ENCODE measurements at regions not wholly inside any gene's neighbourhood (a gene's known extent, or its start where the extent isn't known, plus 50 kb on each side); places are given as distances from the start of the nearest gene placed in this dataset.

DNA sequence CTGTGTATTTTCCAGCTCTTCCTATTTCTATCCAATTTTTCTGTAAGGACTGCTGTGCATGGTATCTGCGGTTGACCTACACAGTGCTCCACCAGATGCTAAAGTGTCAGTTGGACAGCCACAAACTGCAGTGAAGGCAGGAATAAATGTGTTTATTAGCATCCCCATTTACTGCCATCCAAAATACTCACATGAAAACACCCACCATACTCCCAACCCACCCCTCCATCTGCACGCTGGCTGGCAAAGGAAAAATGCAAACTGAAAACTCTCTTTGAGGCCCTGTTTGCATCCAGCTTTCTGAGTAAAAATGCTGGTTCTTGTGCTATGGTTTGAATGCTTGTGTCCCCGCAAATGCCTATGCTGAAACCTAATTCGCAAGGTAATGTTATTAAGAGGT lies 515.5 kb downstream of the ZNF385D start:
- BruUV-seq (replicated peaks), result no TSS peak
- no peak overlapping the region for H3K4me3 ChIP-seq (ENCODE audit: low read depth in 2 of 2, low read length in 2 of 2)
- no peaks in the 10 kb centered on the region for H3K4me1 ChIP-seq (ENCODE audit: control insufficient read depth, insufficient read depth, low read length)
- no peak for DNase-seq (ENCODE audit: low read depth, low spot score)
- intact Hi-C loops (cut with micrococcal nuclease; ENCODE audit: unreplicated experiment) (no loop called here), in situ Hi-C loops (cut with HindIII; ENCODE audit: low pct_unique_long_range_greater_than_20kb, low sequenced_read_pairs) (no loop called here)
- H3K9me3 ChIP-seq (ENCODE audit: control insufficient read depth, insufficient read depth, low read depth, low read length), result no peaks in the 10 kb centered on the region
- ChIA-PET POLR2A (no interaction called here), CTCF (no interaction called here)
- TF ChIP-seq SIN3A (IDR thresholded peaks at IDR 0.05; ENCODE audit: borderline replicate concordance, insufficient read depth, low read depth, low read length) (no peak), TCF7L2 (IDR thresholded peaks at IDR 0.05; ENCODE audit: low read depth, low read length) (no peak), POLR2AphosphoS5 (IDR thresholded peaks at IDR 0.05; ENCODE audit: low read depth, low read length) (no peak)
- TF ChIP-seq, protein P1, sequence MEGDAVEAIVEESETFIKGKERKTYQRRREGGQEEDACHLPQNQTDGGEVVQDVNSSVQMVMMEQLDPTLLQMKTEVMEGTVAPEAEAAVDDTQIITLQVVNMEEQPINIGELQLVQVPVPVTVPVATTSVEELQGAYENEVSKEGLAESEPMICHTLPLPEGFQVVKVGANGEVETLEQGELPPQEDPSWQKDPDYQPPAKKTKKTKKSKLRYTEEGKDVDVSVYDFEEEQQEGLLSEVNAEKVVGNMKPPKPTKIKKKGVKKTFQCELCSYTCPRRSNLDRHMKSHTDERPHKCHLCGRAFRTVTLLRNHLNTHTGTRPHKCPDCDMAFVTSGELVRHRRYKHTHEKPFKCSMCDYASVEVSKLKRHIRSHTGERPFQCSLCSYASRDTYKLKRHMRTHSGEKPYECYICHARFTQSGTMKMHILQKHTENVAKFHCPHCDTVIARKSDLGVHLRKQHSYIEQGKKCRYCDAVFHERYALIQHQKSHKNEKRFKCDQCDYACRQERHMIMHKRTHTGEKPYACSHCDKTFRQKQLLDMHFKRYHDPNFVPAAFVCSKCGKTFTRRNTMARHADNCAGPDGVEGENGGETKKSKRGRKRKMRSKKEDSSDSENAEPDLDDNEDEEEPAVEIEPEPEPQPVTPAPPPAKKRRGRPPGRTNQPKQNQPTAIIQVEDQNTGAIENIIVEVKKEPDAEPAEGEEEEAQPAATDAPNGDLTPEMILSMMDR (IDR thresholded peaks at IDR 0.05), result no peak
- TF ChIP-seq, protein P2, sequence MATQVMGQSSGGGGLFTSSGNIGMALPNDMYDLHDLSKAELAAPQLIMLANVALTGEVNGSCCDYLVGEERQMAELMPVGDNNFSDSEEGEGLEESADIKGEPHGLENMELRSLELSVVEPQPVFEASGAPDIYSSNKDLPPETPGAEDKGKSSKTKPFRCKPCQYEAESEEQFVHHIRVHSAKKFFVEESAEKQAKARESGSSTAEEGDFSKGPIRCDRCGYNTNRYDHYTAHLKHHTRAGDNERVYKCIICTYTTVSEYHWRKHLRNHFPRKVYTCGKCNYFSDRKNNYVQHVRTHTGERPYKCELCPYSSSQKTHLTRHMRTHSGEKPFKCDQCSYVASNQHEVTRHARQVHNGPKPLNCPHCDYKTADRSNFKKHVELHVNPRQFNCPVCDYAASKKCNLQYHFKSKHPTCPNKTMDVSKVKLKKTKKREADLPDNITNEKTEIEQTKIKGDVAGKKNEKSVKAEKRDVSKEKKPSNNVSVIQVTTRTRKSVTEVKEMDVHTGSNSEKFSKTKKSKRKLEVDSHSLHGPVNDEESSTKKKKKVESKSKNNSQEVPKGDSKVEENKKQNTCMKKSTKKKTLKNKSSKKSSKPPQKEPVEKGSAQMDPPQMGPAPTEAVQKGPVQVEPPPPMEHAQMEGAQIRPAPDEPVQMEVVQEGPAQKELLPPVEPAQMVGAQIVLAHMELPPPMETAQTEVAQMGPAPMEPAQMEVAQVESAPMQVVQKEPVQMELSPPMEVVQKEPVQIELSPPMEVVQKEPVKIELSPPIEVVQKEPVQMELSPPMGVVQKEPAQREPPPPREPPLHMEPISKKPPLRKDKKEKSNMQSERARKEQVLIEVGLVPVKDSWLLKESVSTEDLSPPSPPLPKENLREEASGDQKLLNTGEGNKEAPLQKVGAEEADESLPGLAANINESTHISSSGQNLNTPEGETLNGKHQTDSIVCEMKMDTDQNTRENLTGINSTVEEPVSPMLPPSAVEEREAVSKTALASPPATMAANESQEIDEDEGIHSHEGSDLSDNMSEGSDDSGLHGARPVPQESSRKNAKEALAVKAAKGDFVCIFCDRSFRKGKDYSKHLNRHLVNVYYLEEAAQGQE (IDR thresholded peaks at IDR 0.05; ENCODE audit: insufficient read depth in 1 of 2, low read depth in 2 of 2, low read length in 1 of 2), result no peak
- H3K27ac ChIP-seq (ENCODE audit: low read length), result no peak overlapping the region
- no peaks in the 10 kb centered on the region for H3K27me3 ChIP-seq (ENCODE audit: control insufficient read depth, insufficient read depth, low read length)
- no peaks in the 10 kb centered on the region for H3K36me3 ChIP-seq (ENCODE audit: control insufficient read depth, insufficient read depth, low read length)
- no peak for ATAC-seq

DNA sequence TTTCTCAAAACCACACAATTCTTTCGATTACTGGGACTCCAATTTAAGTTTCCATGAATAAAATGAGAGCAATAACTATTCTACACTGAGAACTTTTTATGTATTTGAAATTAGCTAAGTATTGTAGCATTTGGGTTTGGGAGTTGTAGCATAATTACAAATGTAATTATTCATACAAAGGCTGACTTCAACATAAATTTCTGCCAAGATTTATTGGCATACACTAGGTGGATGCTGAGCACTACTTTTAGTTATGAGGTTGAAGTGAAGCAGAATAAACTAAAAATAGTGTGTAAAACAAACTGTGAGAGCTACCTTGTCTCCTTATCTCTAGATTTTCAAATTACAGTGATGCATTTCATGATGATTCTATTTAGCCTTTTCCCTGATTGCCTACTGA lies 516.1 kb downstream of the ZNF385D start:
- TF ChIP-seq SIN3A (IDR thresholded peaks at IDR 0.05; ENCODE audit: borderline replicate concordance, insufficient read depth, low read depth, low read length) (no peak), POLR2AphosphoS5 (IDR thresholded peaks at IDR 0.05; ENCODE audit: low read depth, low read length) (no peak), TCF7L2 (IDR thresholded peaks at IDR 0.05; ENCODE audit: low read depth, low read length) (no peak)
- TF ChIP-seq, protein P1 (IDR thresholded peaks at IDR 0.05), result no peak
- TF ChIP-seq, protein P2 (IDR thresholded peaks at IDR 0.05; ENCODE audit: insufficient read depth in 1 of 2, low read depth in 2 of 2, low read length in 1 of 2), result no peak
- intact Hi-C loops (cut with micrococcal nuclease; ENCODE audit: unreplicated experiment), result no loop called here
- Histone ChIP-seq H3K9me3 (ENCODE audit: control insufficient read depth, insufficient read depth, low read depth, low read length) (no peaks in the 10 kb centered on the region), H3K4me3 (ENCODE audit: low read depth in 2 of 2, low read length in 2 of 2) (no peak overlapping the region), H3K36me3 (ENCODE audit: control insufficient read depth, insufficient read depth, low read length) (no peaks in the 10 kb centered on the region), H3K27ac (ENCODE audit: low read length) (no peak overlapping the region), H3K27me3 (ENCODE audit: control insufficient read depth, insufficient read depth, low read length) (no peaks in the 10 kb centered on the region), H3K4me1 (ENCODE audit: control insufficient read depth, insufficient read depth, low read length) (no peaks in the 10 kb centered on the region)
- POLR2A ChIA-PET, result no interaction called here
- ATAC-seq (no peak), DNase-seq (ENCODE audit: low read depth, low spot score) (no peak)
- CTCF ChIA-PET, result no interaction called here
- no TSS peak for BruUV-seq (replicated peaks)
- in situ Hi-C loops (cut with HindIII; ENCODE audit: low pct_unique_long_range_greater_than_20kb, low sequenced_read_pairs), result no loop called here

Data from Panc1 (cell line).